ENCODE measurements at regions not wholly inside any gene's neighbourhood (a gene's known extent, or its start where the extent isn't known, plus 50 kb on each side); places are given as distances from the start of the nearest gene placed in this dataset.

- TF ChIP-seq OSR1 (CRISPR knock-in tag; IDR thresholded peaks at IDR 0.05) (no peak), ESRRG (CRISPR knock-in tag; IDR thresholded peaks at IDR 0.05) (no peak), ZNF8 (CRISPR knock-in tag; IDR thresholded peaks at IDR 0.05) (no peak), CSDC2 (CRISPR knock-in tag; IDR thresholded peaks at IDR 0.05) (no peak)
- TF ChIP-seq, protein P1, sequence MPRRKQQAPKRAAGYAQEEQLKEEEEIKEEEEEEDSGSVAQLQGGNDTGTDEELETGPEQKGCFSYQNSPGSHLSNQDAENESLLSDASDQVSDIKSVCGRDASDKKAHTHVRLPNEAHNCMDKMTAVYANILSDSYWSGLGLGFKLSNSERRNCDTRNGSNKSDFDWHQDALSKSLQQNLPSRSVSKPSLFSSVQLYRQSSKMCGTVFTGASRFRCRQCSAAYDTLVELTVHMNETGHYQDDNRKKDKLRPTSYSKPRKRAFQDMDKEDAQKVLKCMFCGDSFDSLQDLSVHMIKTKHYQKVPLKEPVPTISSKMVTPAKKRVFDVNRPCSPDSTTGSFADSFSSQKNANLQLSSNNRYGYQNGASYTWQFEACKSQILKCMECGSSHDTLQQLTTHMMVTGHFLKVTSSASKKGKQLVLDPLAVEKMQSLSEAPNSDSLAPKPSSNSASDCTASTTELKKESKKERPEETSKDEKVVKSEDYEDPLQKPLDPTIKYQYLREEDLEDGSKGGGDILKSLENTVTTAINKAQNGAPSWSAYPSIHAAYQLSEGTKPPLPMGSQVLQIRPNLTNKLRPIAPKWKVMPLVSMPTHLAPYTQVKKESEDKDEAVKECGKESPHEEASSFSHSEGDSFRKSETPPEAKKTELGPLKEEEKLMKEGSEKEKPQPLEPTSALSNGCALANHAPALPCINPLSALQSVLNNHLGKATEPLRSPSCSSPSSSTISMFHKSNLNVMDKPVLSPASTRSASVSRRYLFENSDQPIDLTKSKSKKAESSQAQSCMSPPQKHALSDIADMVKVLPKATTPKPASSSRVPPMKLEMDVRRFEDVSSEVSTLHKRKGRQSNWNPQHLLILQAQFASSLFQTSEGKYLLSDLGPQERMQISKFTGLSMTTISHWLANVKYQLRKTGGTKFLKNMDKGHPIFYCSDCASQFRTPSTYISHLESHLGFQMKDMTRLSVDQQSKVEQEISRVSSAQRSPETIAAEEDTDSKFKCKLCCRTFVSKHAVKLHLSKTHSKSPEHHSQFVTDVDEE (CRISPR knock-in tag; IDR thresholded peaks at IDR 0.05) = no peak
- TF ChIP-seq, protein P2, sequence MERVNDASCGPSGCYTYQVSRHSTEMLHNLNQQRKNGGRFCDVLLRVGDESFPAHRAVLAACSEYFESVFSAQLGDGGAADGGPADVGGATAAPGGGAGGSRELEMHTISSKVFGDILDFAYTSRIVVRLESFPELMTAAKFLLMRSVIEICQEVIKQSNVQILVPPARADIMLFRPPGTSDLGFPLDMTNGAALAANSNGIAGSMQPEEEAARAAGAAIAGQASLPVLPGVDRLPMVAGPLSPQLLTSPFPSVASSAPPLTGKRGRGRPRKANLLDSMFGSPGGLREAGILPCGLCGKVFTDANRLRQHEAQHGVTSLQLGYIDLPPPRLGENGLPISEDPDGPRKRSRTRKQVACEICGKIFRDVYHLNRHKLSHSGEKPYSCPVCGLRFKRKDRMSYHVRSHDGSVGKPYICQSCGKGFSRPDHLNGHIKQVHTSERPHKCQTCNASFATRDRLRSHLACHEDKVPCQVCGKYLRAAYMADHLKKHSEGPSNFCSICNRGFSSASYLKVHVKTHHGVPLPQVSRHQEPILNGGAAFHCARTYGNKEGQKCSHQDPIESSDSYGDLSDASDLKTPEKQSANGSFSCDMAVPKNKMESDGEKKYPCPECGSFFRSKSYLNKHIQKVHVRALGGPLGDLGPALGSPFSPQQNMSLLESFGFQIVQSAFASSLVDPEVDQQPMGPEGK (CRISPR knock-in tag; IDR thresholded peaks at IDR 0.05; ENCODE audit: borderline replicate concordance) = no peak
- no peak for ATAC-seq
Observed at GRCh38 chr1:157409927-157410326, 142.4 kb downstream of the FCRL5 start.

- ATAC-seq = no peak
- TF ChIP-seq PPARA (CRISPR knock-in tag; IDR thresholded peaks at IDR 0.05; ENCODE audit: borderline replicate concordance) (no peak), ZFP3 (CRISPR knock-in tag; IDR thresholded peaks at IDR 0.05) (no peak), ZFP30 (CRISPR knock-in tag; IDR thresholded peaks at IDR 0.05) (no peak), ZC3H10 (CRISPR knock-in tag; IDR thresholded peaks at IDR 0.05) (no peak), RARB (CRISPR knock-in tag; IDR thresholded peaks at IDR 0.05) (no peak), TCF4 (CRISPR knock-in tag; IDR thresholded peaks at IDR 0.05; ENCODE audit: borderline replicate concordance) (no peak), ARNTL (CRISPR knock-in tag; IDR thresholded peaks at IDR 0.05; ENCODE audit: borderline replicate concordance, low read depth) (no peak), ZNF8 (CRISPR knock-in tag; IDR thresholded peaks at IDR 0.05) (no peak)
- TF ChIP-seq, protein P1 (CRISPR knock-in tag; IDR thresholded peaks at IDR 0.05) = no peak
- TF ChIP-seq, protein P2 (CRISPR knock-in tag; IDR thresholded peaks at IDR 0.05; ENCODE audit: borderline replicate concordance) = no peak
Observed at GRCh38 chr1:157407917-157408525, 144.3 kb downstream of the FCRL5 start.

GRCh38 chr1:157407367-157407766, 144.9 kb downstream of the FCRL5 start:
- TF ChIP-seq BACH2 (CRISPR knock-in tag; IDR thresholded peaks at IDR 0.05; ENCODE audit: borderline replicate concordance) = no peak
- no peak for TF ChIP-seq ZNF565 (CRISPR knock-in tag; conservative IDR thresholded peaks at IDR 0.05; ENCODE audit: low read depth)
- no peak for TF ChIP-seq SNAI2 (CRISPR knock-in tag; IDR thresholded peaks at IDR 0.05)
- TF ChIP-seq ZNF70 (CRISPR knock-in tag; IDR thresholded peaks at IDR 0.05) = no peak
- TF ChIP-seq, protein P3, sequence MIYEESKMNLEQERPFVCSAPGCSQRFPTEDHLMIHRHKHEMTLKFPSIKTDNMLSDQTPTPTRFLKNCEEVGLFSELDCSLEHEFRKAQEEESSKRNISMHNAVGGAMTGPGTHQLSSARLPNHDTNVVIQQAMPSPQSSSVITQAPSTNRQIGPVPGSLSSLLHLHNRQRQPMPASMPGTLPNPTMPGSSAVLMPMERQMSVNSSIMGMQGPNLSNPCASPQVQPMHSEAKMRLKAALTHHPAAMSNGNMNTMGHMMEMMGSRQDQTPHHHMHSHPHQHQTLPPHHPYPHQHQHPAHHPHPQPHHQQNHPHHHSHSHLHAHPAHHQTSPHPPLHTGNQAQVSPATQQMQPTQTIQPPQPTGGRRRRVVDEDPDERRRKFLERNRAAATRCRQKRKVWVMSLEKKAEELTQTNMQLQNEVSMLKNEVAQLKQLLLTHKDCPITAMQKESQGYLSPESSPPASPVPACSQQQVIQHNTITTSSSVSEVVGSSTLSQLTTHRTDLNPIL (CRISPR knock-in tag; IDR thresholded peaks at IDR 0.05; ENCODE audit: low read depth) = no peak
- TF ChIP-seq, protein P2 (CRISPR knock-in tag; IDR thresholded peaks at IDR 0.05; ENCODE audit: borderline replicate concordance) = no peak
- no peak for TF ChIP-seq ZC3H10 (CRISPR knock-in tag; IDR thresholded peaks at IDR 0.05)
- ATAC-seq = no peak

Measured in SK-N-SH treated with all-trans-retinoic acid at 6 μM for 48 hours (cell line).